ENCODE measurements at regions not wholly inside any gene's neighbourhood (a gene's known extent, or its start where the extent isn't known, plus 50 kb on each side); places are given as distances from the start of the nearest gene placed in this dataset.
"Not testable (repeated sequence)": the region's sequence is repeated elsewhere in the genome, so short reads cannot be mapped to it uniquely, and the experiment has no call there.

GRCh38 chr14:101294136-101294535, 267.2 kb upstream of the DIO3 start:
- DNase-seq: no peak

GRCh38 chr14:101299781-101300180, 261.5 kb upstream of the DIO3 start:
- DNase-seq: not testable (repeated sequence)

- no peak for DNase-seq
Observed at GRCh38 chr14:101301011-101301410, 260.3 kb upstream of the DIO3 start.

GRCh38 chr14:101307162-101307561, 254.1 kb upstream of the DIO3 start:
- not testable (repeated sequence) for DNase-seq

- DNase-seq: not testable (repeated sequence)
Observed at GRCh38 chr14:101311186-101311585, 250.1 kb upstream of the DIO3 start.

- DNase-seq: no peak
Observed at GRCh38 chr14:101313268-101313667, 248.0 kb upstream of the DIO3 start.

- no peak for DNase-seq
Observed at GRCh38 chr14:101315802-101316296, 245.4 kb upstream of the DIO3 start.

- no peak for DNase-seq
Observed at GRCh38 chr14:101318271-101318670, 243.0 kb upstream of the DIO3 start.

GRCh38 chr14:101320396-101320795, 240.9 kb upstream of the DIO3 start:
- no peak for DNase-seq

GRCh38 chr14:101322223-101322622, 239.1 kb upstream of the DIO3 start:
- DNase-seq: no peak

GRCh38 chr14:101323111-101323510, 238.2 kb upstream of the DIO3 start:
- no peak for DNase-seq

- DNase-seq: not testable (repeated sequence)
Observed at GRCh38 chr14:101323614-101324235, 237.6 kb upstream of the DIO3 start.

GRCh38 chr14:101325319-101325718, 236.0 kb upstream of the DIO3 start:
- DNase-seq: no peak

GRCh38 chr14:101328412-101329028, 232.8 kb upstream of the DIO3 start:
- no peak for DNase-seq

GRCh38 chr14:101330416-101331140, 230.7 kb upstream of the DIO3 start:
- no peak for DNase-seq

- DNase-seq: no peak
Observed at GRCh38 chr14:101331141-101331525, 230.2 kb upstream of the DIO3 start.

- DNase-seq: no peak
Observed at GRCh38 chr14:101331661-101332169, 229.6 kb upstream of the DIO3 start.

- DNase-seq: no peak
Observed at GRCh38 chr14:101332281-101332680, 229.0 kb upstream of the DIO3 start.

GRCh38 chr14:101333335-101334280, 227.7 kb upstream of the DIO3 start:
- no peak for DNase-seq

GRCh38 chr14:101334656-101335055, 226.6 kb upstream of the DIO3 start:
- DNase-seq: no peak

GRCh38 chr14:101335061-101335661, 226.1 kb upstream of the DIO3 start:
- DNase-seq: no peak

GRCh38 chr14:101336183-101336582, 225.1 kb upstream of the DIO3 start:
- no peak for DNase-seq

Data from Kasumi-1 (cell line).